GM18511 (cell line): ENCODE measurements at regions not wholly inside any gene's neighbourhood (a gene's known extent, or its start where the extent isn't known, plus 50 kb on each side); places are given as distances from the start of the nearest gene placed in this dataset.
"Not testable (repeated sequence)": the region's sequence is repeated elsewhere in the genome, so short reads cannot be mapped to it uniquely, and the experiment has no call there.

Source experiments
- ATAC-seq: cut with Tn5 transposase; IDR thresholded peaks from one replicate; pipeline ENCODE4 v1.9.1; 2021; ENCODE audit warnings: mild to moderate bottlenecking, moderate library complexity; ENCODE audit not compliant: unreplicated experiment

GRCh38 chr5:163692091-163692490, 186.7 kb downstream of the MAT2B start:
- no peak for ATAC-seq

GRCh38 chr5:163695830-163696578, 190.6 kb downstream of the MAT2B start:
- ATAC-seq = peak; percentile 97

GRCh38 chr5:163696579-163696887, 191.1 kb downstream of the MAT2B start:
- no peak for ATAC-seq

GRCh38 chr5:163706053-163706771, 200.8 kb downstream of the MAT2B start:
- ATAC-seq = no peak

- ATAC-seq = no peak
Measured at GRCh38 chr5:163712011-163712410, 206.6 kb downstream of the MAT2B start.

GRCh38 chr5:163718272-163718671, 212.9 kb downstream of the MAT2B start:
- ATAC-seq = no peak

- no peak for ATAC-seq
Measured at GRCh38 chr5:163724305-163724704, 218.9 kb downstream of the MAT2B start.

GRCh38 chr5:163727028-163727427, 221.6 kb downstream of the MAT2B start:
- ATAC-seq = peak; percentile 93

- no peak for ATAC-seq
Measured at GRCh38 chr5:163730206-163730756, 224.9 kb downstream of the MAT2B start.

GRCh38 chr5:163731256-163731655, 225.8 kb downstream of the MAT2B start:
- ATAC-seq = no peak

- no peak for ATAC-seq
Measured at GRCh38 chr5:163735069-163735468, 229.7 kb downstream of the MAT2B start.

GRCh38 chr5:163747586-163747985, 242.2 kb downstream of the MAT2B start:
- no peak for ATAC-seq

- ATAC-seq = no peak
Measured at GRCh38 chr5:163748934-163749333, 243.5 kb downstream of the MAT2B start.

- ATAC-seq = not testable (repeated sequence)
Measured at GRCh38 chr5:163750415-163750814, 245.0 kb downstream of the MAT2B start.

GRCh38 chr5:163755505-163755904, 250.1 kb downstream of the MAT2B start:
- no peak for ATAC-seq

- no peak for ATAC-seq
Measured at GRCh38 chr5:163756170-163756569, 250.8 kb downstream of the MAT2B start.

GRCh38 chr5:163757344-163757743, 251.9 kb downstream of the MAT2B start:
- no peak for ATAC-seq

GRCh38 chr5:163758283-163758711, 252.9 kb downstream of the MAT2B start:
- no peak for ATAC-seq

GRCh38 chr5:163759000-163759704, 253.7 kb downstream of the MAT2B start:
- no peak for ATAC-seq

GRCh38 chr5:163760498-163760897, 255.1 kb downstream of the MAT2B start:
- no peak for ATAC-seq

GRCh38 chr5:163766936-163767670, 261.7 kb downstream of the MAT2B start:
- no peak for ATAC-seq
